ENCODE measurements at regions not wholly inside any gene's neighbourhood (a gene's known extent, or its start where the extent isn't known, plus 50 kb on each side); places are given as distances from the start of the nearest gene placed in this dataset.

DNA sequence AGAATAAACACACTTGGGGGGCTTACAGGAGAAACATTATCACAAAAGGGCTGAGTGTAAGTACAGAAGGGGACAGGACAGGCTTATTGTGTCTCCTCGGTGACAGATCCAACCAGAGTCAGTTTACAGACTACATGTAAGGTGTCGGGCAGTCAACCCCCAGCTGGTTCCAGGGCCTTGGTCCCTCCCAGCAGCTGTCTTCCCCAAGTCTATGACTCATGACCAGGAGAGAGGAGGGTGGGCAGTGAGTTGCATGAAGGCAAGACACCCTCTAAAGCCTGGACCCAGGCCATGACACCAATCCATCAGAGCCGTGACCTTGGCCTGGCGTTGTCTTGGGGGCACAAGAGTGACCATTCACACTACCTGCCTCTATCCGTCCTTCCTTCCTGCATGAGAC, 276.2 kb upstream of the CCL2 start:
- Histone ChIP-seq H3K27ac (ENCODE audit: low read length) (no peak overlapping the region), H3K4me1 (ENCODE audit: control insufficient read depth, insufficient read depth, low read length) (no peaks in the 10 kb centered on the region), H3K4me3 (ENCODE audit: low read length) (no peak overlapping the region), H3K9me3 (ENCODE audit: control insufficient read depth, low read length) (no peaks in the 10 kb centered on the region), H3K27me3 (ENCODE audit: control insufficient read depth, insufficient read depth) (no peaks in the 10 kb centered on the region)
- no peak for DNase-seq
- intact Hi-C loops (cut with DNase I): no loop called here
- ATAC-seq: no peak
- 87% methylated on average over 5 of the region's 5 CpGs for WGBS

DNA sequence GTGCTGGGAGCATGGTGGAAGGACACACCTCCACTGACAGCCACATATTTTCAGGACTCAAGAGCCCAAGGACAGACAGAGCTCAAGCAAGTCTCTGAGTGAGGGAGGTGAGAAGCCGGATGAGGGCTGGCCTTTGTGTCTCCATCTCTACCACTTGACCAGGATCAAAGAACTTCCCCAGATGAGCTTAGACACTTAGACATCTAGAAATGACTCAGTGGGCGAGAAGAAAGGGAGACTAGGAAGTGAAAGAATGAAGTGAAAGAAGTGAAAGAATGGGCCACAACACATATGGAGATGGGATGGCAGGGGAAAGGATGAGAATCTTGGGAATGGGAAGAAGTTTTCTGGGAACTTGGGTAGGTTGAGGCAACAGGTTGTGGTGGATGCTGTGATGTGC, 274.9 kb upstream of the CCL2 start:
- Histone ChIP-seq H3K4me3 (ENCODE audit: low read length) (no peak overlapping the region), H3K9me3 (ENCODE audit: control insufficient read depth, low read length) (no peaks in the 10 kb centered on the region), H3K4me1 (ENCODE audit: control insufficient read depth, insufficient read depth, low read length) (no peaks in the 10 kb centered on the region), H3K27me3 (ENCODE audit: control insufficient read depth, insufficient read depth) (no peaks in the 10 kb centered on the region), H3K27ac (ENCODE audit: low read length) (no peak overlapping the region)
- intact Hi-C loops (cut with DNase I): no loop called here
- WGBS: 80% methylated on average over 2 of the region's 2 CpGs
- no peak for ATAC-seq
- DNase-seq: no peak

DNA sequence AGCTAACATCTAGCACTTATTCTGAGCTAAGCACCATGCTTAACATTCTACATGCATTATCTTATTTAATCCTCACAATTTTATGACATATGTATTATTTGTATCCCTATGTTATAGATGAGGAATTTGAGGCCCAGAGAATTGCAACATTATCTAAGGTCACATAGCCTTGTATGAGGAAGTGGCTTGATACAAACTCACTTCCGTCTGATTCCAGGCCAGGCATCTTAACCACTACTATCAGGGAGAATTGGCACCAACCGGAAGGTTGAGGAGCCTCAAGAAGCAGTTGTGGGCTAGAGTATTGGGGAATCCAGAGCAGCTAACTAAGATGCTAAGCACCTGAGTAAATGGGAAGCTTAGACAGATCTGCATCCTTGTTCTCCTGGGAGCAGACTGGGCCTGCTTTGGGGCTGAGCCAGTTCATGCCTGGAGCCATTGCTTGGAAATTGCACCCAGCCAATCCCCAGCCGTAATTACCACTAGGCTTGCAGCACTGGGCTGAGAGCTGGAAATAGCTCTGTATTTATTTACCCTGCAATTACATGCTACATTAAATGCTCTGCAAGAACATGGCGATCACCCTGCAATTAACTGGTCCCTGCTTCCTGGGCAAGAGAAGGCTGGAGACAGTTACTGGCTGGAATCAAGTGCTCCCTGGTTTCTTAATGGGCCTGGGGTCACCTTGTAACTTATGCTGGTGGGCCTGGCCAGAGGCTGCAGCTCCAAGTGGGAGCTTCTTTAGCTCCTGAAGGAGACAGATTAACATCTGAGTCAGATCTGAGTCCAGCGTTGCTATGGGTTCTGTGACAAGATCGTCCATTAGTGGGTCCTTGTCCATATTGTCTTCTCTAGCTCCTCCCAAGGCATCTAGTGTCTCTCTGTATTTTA, 273.1 kb upstream of the CCL2 start:
- 70% methylated on average over 6 of the region's 6 CpGs for WGBS
- no peaks in the 10 kb centered on the region for H3K27me3 ChIP-seq (ENCODE audit: control insufficient read depth, insufficient read depth)
- H3K27ac ChIP-seq (ENCODE audit: low read length): no peak overlapping the region
- ATAC-seq (no peak), DNase-seq (no peak)
- H3K4me1 ChIP-seq (ENCODE audit: control insufficient read depth, insufficient read depth, low read length): no peaks in the 10 kb centered on the region
- intact Hi-C loops (cut with DNase I): no loop called here
- H3K4me3 ChIP-seq (ENCODE audit: low read length): no peak overlapping the region
- H3K9me3 ChIP-seq (ENCODE audit: control insufficient read depth, low read length): no peaks in the 10 kb centered on the region

DNA sequence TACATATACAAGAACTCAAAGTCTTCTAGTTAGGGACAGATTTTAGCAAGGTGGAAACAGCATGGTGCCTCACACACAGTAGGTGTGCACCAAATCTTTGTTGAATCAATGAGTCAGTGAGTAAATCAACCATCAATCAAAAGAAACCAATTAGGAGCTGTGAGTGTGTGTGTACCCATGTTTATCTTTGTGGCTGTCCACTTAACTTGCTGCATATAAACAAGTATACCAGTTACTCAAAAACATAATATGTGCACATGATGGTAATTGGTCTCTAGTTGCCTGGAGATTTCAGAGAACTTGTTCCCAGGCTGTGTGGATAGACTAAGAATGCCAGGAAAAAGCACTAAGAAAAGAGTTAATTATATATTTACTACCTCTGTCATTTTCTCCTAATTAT, 272.2 kb upstream of the CCL2 start:
- no peaks in the 10 kb centered on the region for H3K27me3 ChIP-seq (ENCODE audit: control insufficient read depth, insufficient read depth)
- DNase-seq (no peak), ATAC-seq (no peak)
- no peaks in the 10 kb centered on the region for H3K9me3 ChIP-seq (ENCODE audit: control insufficient read depth, low read length)
- intact Hi-C loops (cut with DNase I): no loop called here
- H3K27ac ChIP-seq (ENCODE audit: low read length): no peak overlapping the region
- no peak overlapping the region for H3K4me3 ChIP-seq (ENCODE audit: low read length)
- H3K4me1 ChIP-seq (ENCODE audit: control insufficient read depth, insufficient read depth, low read length): no peaks in the 10 kb centered on the region

DNA sequence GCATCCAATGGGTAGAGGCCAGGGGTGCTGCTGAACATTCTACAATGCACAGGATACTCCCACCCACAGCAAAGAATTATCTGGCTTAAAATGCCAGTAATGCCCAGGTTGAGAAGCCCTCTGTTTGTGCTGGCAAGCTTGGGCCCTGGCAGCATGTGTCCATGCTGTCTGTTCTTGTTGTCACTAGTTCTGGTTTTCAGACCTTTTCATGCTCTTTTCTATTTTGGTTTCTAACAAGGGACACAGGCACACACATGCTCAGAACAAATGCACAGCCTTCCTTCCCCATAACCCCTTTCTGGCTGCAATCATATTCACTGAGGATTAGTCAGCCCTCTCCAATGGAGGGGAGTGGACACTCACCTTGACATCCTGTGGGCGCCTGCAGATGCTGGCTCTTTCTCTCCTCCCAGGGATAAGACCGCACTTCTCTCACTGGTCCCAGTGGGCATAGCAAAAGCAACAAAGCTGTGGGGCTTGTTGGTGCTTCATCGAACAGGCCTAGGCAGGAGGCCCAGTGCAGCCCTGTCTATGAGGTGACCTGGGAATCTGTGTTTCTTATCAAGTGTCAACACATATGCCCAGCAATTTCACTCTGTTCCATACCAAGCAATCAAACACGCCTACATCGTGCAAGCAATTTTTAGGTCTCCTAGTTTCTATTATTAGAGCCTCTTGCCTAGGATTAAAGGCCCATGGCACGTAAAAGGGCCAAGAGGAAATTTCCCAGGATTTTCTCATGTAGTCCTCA, 271.1 kb upstream of the CCL2 start:
- intact Hi-C loops (cut with DNase I): no loop called here
- no peaks in the 10 kb centered on the region for H3K4me1 ChIP-seq (ENCODE audit: control insufficient read depth, insufficient read depth, low read length)
- ATAC-seq: peak in 1 of 2 donors; percentile 58
- H3K9me3 ChIP-seq (ENCODE audit: control insufficient read depth, low read length): no peaks in the 10 kb centered on the region
- WGBS: 58% methylated on average over 6 of the region's 6 CpGs
- H3K27ac ChIP-seq (ENCODE audit: low read length): no peak overlapping the region
- H3K27me3 ChIP-seq (ENCODE audit: control insufficient read depth, insufficient read depth): no peaks in the 10 kb centered on the region
- no peak overlapping the region for H3K4me3 ChIP-seq (ENCODE audit: low read length)
- DNase-seq: no peak

DNA sequence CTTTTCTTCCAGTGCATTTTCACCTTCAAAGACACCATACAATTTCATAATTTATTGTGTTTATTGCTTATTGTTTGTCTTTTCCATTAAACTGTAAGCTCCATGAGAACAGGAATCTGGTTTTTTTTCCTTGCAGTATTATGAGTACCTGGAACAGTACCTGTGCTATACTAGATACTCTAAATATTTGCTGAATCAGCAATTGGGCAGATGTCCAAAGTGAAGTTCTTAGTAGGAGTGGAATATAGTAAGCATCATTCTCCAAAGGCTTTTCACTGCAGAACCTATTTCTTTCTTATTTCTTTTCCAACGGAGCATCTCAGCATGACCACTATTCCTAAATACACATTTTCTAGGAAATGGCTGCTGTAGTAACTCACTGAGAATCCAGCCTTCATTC, 269.0 kb upstream of the CCL2 start:
- no peaks in the 10 kb centered on the region for H3K27me3 ChIP-seq (ENCODE audit: control insufficient read depth, insufficient read depth)
- no peak overlapping the region for H3K27ac ChIP-seq (ENCODE audit: low read length)
- ATAC-seq (no peak), DNase-seq (no peak)
- H3K4me3 ChIP-seq (ENCODE audit: low read length): no peak overlapping the region
- WGBS: 0% methylated on average over 1 of the region's 1 CpG
- H3K4me1 ChIP-seq (ENCODE audit: control insufficient read depth, insufficient read depth, low read length): no peaks in the 10 kb centered on the region
- intact Hi-C loops (cut with DNase I): no loop called here
- H3K9me3 ChIP-seq (ENCODE audit: control insufficient read depth, low read length): no peaks in the 10 kb centered on the region

DNA sequence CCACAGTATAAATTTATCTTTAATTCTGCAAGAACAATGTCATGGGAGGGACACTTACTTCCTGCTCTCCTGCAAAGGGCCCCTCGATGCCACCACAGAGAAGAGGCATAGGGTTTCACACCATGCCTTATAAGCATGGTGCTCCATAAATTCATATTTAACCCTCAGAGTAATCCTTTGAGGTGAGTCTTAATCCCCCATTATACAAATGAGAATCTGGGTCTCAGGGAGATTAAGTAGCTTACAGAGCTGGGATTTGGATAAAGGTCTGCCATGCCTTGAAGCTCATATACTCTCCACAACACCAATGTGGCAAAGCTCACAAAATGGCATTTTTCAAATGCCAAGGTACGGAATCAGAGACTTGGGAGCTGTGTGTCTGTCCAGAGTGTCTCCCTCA, 268.5 kb upstream of the CCL2 start:
- Histone ChIP-seq H3K9me3 (ENCODE audit: control insufficient read depth, low read length) (no peaks in the 10 kb centered on the region), H3K4me3 (ENCODE audit: low read length) (no peak overlapping the region), H3K27ac (ENCODE audit: low read length) (no peak overlapping the region), H3K4me1 (ENCODE audit: control insufficient read depth, insufficient read depth, low read length) (no peaks in the 10 kb centered on the region), H3K27me3 (ENCODE audit: control insufficient read depth, insufficient read depth) (no peaks in the 10 kb centered on the region)
- no peak for ATAC-seq
- no peak for DNase-seq
- WGBS: 80% methylated on average over 2 of the region's 2 CpGs
- intact Hi-C loops (cut with DNase I): no loop called here

DNA sequence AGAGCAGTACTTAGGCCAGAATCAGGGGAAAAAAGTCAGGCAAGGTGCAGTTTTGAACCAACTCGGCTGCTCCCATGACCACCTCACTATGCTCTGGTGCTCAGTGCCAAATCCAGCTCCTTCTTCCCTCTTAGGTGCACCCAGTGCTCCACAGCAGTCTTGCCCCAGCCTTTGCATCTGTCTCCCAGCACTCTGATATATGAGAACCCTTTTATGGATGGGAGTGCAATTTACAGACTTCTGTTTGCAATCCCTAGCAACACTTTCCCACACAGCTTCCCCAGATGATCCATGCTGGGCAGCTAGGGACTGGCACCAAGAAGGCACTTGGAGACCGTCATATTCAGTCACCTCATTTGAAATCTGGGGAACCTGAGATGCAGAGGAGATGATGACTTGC, 267.9 kb upstream of the CCL2 start:
- no peak overlapping the region for H3K4me3 ChIP-seq (ENCODE audit: low read length)
- no peak overlapping the region for H3K27ac ChIP-seq (ENCODE audit: low read length)
- WGBS: 83% methylated on average over 2 of the region's 2 CpGs
- intact Hi-C loops (cut with DNase I): no loop called here
- DNase-seq (no peak), ATAC-seq (no peak)
- no peaks in the 10 kb centered on the region for H3K4me1 ChIP-seq (ENCODE audit: control insufficient read depth, insufficient read depth, low read length)
- H3K9me3 ChIP-seq (ENCODE audit: control insufficient read depth, low read length): no peaks in the 10 kb centered on the region
- no peaks in the 10 kb centered on the region for H3K27me3 ChIP-seq (ENCODE audit: control insufficient read depth, insufficient read depth)

DNA sequence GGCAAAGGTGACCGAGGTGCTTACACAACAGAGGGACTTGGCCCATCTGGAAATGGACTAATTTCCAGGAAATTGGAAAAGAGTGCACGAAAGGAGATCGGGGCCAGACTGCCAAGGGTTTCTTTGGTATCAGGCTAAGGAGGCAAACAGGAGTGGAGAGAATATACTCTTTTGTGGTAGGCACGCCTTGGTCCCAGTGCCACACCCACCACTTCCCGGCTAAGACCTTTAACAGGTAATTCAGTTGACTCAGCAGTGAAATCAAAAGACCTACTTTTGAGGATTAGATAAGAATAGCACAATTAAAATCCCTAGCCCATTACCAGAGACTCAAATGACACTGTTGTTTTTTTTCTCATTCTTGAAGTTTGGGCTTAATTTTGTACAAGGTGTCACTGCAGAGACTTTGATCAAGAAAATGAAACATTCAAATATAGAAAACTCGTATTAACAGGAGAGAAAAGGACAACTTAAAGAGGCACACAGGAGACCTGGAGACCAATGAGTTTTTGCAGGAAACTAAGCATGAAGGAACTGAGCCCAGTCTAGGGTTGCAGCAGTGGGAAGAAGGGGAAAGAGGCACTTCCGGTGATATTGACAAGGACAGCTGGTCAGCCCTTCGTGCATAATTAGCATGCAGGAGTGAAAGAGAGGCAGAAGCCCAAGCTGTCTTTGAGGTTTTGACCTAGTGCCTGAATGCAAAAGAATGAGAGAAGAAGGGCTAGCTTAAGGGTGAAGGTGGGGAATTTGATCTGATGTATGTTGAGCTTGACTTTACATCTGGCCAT, 265.5 kb upstream of the CCL2 start:
- intact Hi-C loops (cut with DNase I): no loop called here
- WGBS: 68% methylated on average over 8 of the region's 8 CpGs

DNA sequence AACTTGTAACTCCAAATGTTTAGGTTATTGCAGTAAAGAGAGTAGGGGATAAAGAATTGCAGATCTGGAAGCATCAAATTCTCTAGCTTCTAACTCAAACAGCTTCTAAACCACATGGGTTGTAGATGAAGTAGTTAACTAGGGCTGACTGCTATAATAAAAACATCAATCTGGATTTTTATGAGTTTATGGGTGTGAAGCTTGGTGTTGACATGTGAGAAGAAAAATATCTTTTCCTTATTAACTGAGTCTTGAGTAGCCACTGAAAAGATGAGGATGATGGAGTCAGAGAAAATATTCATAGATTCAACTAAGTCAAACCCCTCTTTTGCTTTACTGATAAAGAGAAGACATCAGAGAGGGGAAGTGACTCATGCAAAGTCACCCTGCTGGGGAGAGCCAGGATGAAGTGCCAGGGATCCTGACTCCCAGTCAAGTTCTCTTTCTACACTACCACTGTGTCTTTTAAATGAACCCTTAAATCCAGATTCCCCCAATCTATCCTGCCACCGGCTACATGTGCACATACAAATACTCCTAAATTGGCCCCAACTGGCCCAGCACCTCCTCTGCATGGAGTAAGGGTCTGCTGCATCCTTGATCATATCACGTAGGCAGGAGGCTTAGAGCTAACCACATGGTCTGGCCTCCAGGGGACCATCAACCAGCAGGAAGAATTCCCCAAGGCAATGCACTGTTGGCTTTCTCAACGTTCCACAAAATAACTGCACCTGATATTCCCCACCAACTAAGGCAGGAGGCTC, 264.0 kb upstream of the CCL2 start:
- ATAC-seq (no peak), DNase-seq (no peak)
- WGBS: 47% methylated on average over 3 of the region's 3 CpGs
- H3K27ac ChIP-seq (ENCODE audit: low read length): no peak overlapping the region
- no peaks in the 10 kb centered on the region for H3K9me3 ChIP-seq (ENCODE audit: control insufficient read depth, low read length)
- H3K4me1 ChIP-seq (ENCODE audit: control insufficient read depth, insufficient read depth, low read length): no peaks in the 10 kb centered on the region
- intact Hi-C loops (cut with DNase I): no loop called here
- no peaks in the 10 kb centered on the region for H3K27me3 ChIP-seq (ENCODE audit: control insufficient read depth, insufficient read depth)
- no peak overlapping the region for H3K4me3 ChIP-seq (ENCODE audit: low read length)

More for the DNA sequence above, 265.5 kb upstream of the CCL2 start:
- H3K27me3 ChIP-seq (ENCODE audit: control insufficient read depth, insufficient read depth): no peaks in the 10 kb centered on the region
- no peak overlapping the region for H3K4me3 ChIP-seq (ENCODE audit: low read length)
- no peaks in the 10 kb centered on the region for H3K9me3 ChIP-seq (ENCODE audit: control insufficient read depth, low read length)
- H3K4me1 ChIP-seq (ENCODE audit: control insufficient read depth, insufficient read depth, low read length): no peaks in the 10 kb centered on the region
- no peak overlapping the region for H3K27ac ChIP-seq (ENCODE audit: low read length)
- DNase-seq: no peak
- no peak for ATAC-seq
